WTC11 (cell line): ENCODE measurements at regions not wholly inside any gene's neighbourhood (a gene's known extent, or its start where the extent isn't known, plus 50 kb on each side); places are given as distances from the start of the nearest gene placed in this dataset.

Experiments
- ATF1 ChIP-seq: sonication (generic); formaldehyde crosslinking; IDR thresholded peaks from 2 replicates; pipeline ENCODE4 v1.8.1; 2023; ENCODE audit warnings: mild to moderate bottlenecking, moderate library complexity, missing genetic modification reagents
- NR2C2 ChIP-seq: sonication (generic); formaldehyde crosslinking; IDR thresholded peaks from 2 replicates; pipeline ENCODE4 v1.8.0; 2022; ENCODE audit warnings: mild to moderate bottlenecking, missing genetic modification reagents
- TF ChIP-seq, protein P1 (sequence below): sonication (generic); formaldehyde crosslinking; IDR thresholded peaks from 2 replicates; pipeline ENCODE4 v1.8.0; 2022; ENCODE audit warnings: mild to moderate bottlenecking, missing genetic modification reagents
- TF ChIP-seq, protein P2 (sequence below): sonication (generic); formaldehyde crosslinking; IDR thresholded peaks from 2 replicates; pipeline ENCODE4 v1.8.0; 2023; ENCODE audit warnings: missing genetic modification reagents, mild to moderate bottlenecking, borderline replicate concordance

DNA sequence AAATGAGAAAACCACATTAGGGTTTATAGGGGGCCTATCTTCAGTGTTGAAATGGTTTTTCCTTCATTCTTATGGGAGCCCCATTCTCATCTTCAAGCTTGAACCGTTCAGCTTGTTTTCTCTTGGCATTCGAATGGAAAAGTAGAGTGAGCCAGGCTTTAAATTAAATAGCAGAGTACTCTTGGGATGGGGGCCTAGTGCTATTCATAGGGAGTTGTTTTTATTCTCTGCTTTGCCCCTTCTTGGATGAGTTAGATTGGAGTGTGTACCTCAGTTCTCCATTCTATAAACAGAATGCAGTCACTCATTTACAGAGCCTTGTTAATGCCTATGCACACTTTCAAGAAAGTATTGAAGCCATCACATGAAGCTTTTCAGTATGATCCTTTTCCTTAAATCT lies 127.9 kb downstream of the FAM170A start:
- TF ChIP-seq NR2C2 (CRISPR knock-in tag) (no peak), ATF1 (CRISPR knock-in tag) (no peak)
- TF ChIP-seq, protein P1, sequence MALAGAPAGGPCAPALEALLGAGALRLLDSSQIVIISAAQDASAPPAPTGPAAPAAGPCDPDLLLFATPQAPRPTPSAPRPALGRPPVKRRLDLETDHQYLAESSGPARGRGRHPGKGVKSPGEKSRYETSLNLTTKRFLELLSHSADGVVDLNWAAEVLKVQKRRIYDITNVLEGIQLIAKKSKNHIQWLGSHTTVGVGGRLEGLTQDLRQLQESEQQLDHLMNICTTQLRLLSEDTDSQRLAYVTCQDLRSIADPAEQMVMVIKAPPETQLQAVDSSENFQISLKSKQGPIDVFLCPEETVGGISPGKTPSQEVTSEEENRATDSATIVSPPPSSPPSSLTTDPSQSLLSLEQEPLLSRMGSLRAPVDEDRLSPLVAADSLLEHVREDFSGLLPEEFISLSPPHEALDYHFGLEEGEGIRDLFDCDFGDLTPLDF (CRISPR knock-in tag) = no peak
- TF ChIP-seq, protein P2, sequence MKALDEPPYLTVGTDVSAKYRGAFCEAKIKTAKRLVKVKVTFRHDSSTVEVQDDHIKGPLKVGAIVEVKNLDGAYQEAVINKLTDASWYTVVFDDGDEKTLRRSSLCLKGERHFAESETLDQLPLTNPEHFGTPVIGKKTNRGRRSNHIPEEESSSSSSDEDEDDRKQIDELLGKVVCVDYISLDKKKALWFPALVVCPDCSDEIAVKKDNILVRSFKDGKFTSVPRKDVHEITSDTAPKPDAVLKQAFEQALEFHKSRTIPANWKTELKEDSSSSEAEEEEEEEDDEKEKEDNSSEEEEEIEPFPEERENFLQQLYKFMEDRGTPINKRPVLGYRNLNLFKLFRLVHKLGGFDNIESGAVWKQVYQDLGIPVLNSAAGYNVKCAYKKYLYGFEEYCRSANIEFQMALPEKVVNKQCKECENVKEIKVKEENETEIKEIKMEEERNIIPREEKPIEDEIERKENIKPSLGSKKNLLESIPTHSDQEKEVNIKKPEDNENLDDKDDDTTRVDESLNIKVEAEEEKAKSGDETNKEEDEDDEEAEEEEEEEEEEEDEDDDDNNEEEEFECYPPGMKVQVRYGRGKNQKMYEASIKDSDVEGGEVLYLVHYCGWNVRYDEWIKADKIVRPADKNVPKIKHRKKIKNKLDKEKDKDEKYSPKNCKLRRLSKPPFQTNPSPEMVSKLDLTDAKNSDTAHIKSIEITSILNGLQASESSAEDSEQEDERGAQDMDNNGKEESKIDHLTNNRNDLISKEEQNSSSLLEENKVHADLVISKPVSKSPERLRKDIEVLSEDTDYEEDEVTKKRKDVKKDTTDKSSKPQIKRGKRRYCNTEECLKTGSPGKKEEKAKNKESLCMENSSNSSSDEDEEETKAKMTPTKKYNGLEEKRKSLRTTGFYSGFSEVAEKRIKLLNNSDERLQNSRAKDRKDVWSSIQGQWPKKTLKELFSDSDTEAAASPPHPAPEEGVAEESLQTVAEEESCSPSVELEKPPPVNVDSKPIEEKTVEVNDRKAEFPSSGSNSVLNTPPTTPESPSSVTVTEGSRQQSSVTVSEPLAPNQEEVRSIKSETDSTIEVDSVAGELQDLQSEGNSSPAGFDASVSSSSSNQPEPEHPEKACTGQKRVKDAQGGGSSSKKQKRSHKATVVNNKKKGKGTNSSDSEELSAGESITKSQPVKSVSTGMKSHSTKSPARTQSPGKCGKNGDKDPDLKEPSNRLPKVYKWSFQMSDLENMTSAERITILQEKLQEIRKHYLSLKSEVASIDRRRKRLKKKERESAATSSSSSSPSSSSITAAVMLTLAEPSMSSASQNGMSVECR = no peak
